H9 (cell line): ENCODE measurements at regions not wholly inside any gene's neighbourhood (a gene's known extent, or its start where the extent isn't known, plus 50 kb on each side); places are given as distances from the start of the nearest gene placed in this dataset.

ENCODE experiments used
- DNase-seq: peaks from one replicate; pipeline ENCODE4 v3.0.0-alpha.2; 2017
- H2AFZ ChIP-seq: one replicate; pipeline ENCODE4 v1.6.1; 2013; ENCODE audit warnings: mild to moderate bottlenecking, low read length, control low read depth, moderate library complexity
- H2AK5ac ChIP-seq: 2 replicates; pipeline ENCODE4 v1.6.1; 2013; ENCODE audit warnings: low read length, control low read depth, mixed read lengths; ENCODE audit not compliant: insufficient read length
- H2BK120ac ChIP-seq: one replicate; pipeline ENCODE4 v1.6.1; 2013; ENCODE audit warnings: low read depth, mild to moderate bottlenecking, low read length, control low read depth, inconsistent platforms; ENCODE audit not compliant: poor library complexity, severe bottlenecking
- H2BK12ac ChIP-seq: 2 replicates; pipeline ENCODE4 v1.6.1; 2013; ENCODE audit warnings: low read length, control low read depth, mixed read lengths, low read depth; ENCODE audit not compliant: insufficient read length
- H2BK15ac ChIP-seq: 2 replicates; pipeline ENCODE4 v1.6.1; 2013; ENCODE audit warnings: low read depth, low read length, control low read depth
- H2BK20ac ChIP-seq: one replicate; pipeline ENCODE4 v1.6.1; 2013; ENCODE audit warnings: low read depth, mild to moderate bottlenecking, low read length, control low read depth, inconsistent platforms; ENCODE audit not compliant: poor library complexity, severe bottlenecking
- H2BK5ac ChIP-seq: 2 replicates; pipeline ENCODE4 v1.6.1; 2013; ENCODE audit warnings: low read length, control low read depth, mixed read lengths; ENCODE audit not compliant: insufficient read length
- H3K14ac ChIP-seq: 2 replicates; pipeline ENCODE4 v1.6.1; 2013; ENCODE audit warnings: low read length, control low read depth; ENCODE audit not compliant: insufficient read depth
- H3K18ac ChIP-seq: 2 replicates; pipeline ENCODE4 v1.6.1; 2013; ENCODE audit warnings: low read depth, mild to moderate bottlenecking, mixed read lengths, low read length, control low read depth; ENCODE audit not compliant: insufficient read length
- H3K23ac ChIP-seq: 2 replicates; pipeline ENCODE4 v1.6.1; 2013; ENCODE audit warnings: low read length, control low read depth, mixed read lengths, low read depth; ENCODE audit not compliant: insufficient read length
- H3K23me2 ChIP-seq: 2 replicates; pipeline ENCODE4 v1.6.1; 2013; ENCODE audit warnings: low read depth, mild to moderate bottlenecking, mixed read lengths, low read length, control low read depth; ENCODE audit not compliant: insufficient read length, poor library complexity, severe bottlenecking
- H3K27ac ChIP-seq: 2 replicates; pipeline ENCODE4 v1.5.1; 2013; ENCODE audit warnings: low read length, control low read depth, mixed read lengths, low read depth; ENCODE audit not compliant: insufficient read length
- H3K27me3 ChIP-seq: 2 replicates; pipeline ENCODE4 v1.6.1; 2013; ENCODE audit warnings: low read length, control low read depth, inconsistent platforms; ENCODE audit not compliant: insufficient read depth
- H3K4ac ChIP-seq: 2 replicates; pipeline ENCODE4 v1.6.1; 2013; ENCODE audit warnings: low read depth, mild to moderate bottlenecking, control low read depth, inconsistent platforms, low read length, moderate library complexity
- H3K4me1 ChIP-seq: 2 replicates; pipeline ENCODE4 v1.6.1; 2013; ENCODE audit warnings: low read length, control low read depth, inconsistent platforms; ENCODE audit not compliant: insufficient read depth
- H3K4me2 ChIP-seq: 2 replicates; pipeline ENCODE4 v1.6.1; 2013; ENCODE audit warnings: low read length, control low read depth, mixed read lengths; ENCODE audit not compliant: insufficient read length, insufficient read depth
- H3K56ac ChIP-seq: 2 replicates; pipeline ENCODE4 v1.6.1; 2013; ENCODE audit warnings: low read depth, mild to moderate bottlenecking, mixed read lengths, low read length, control low read depth; ENCODE audit not compliant: insufficient read length
- H3K79me1 ChIP-seq: 2 replicates; pipeline ENCODE4 v1.6.1; 2013; ENCODE audit warnings: low read depth, mild to moderate bottlenecking, moderate library complexity, low read length, control low read depth, inconsistent platforms; ENCODE audit not compliant: insufficient read depth, poor library complexity, severe bottlenecking
- H3K79me2 ChIP-seq: 2 replicates; pipeline ENCODE4 v1.6.1; 2013; ENCODE audit warnings: low read length, control low read depth, inconsistent platforms; ENCODE audit not compliant: insufficient read depth
- H3K9ac ChIP-seq: 2 replicates; pipeline ENCODE4 v1.6.1; 2013; ENCODE audit warnings: low read length, control low read depth, mixed read lengths; ENCODE audit not compliant: insufficient read length; ENCODE audit errors: extremely low read depth
- H3K9me3 ChIP-seq: one replicate; pipeline ENCODE4 v1.6.1; 2013; ENCODE audit warnings: low read depth, low read length, inconsistent platforms; ENCODE audit not compliant: control insufficient read depth
- H3T11ph ChIP-seq: one replicate; pipeline ENCODE4 v1.6.1; 2013; ENCODE audit warnings: mild to moderate bottlenecking, low read length, control low read depth, inconsistent platforms
- H4K20me1 ChIP-seq: one replicate; pipeline ENCODE4 v1.6.1; 2013; ENCODE audit not compliant: control insufficient read depth, insufficient read length, insufficient read depth
- H4K5ac ChIP-seq: 2 replicates; pipeline ENCODE4 v1.6.1; 2013; ENCODE audit warnings: low read depth, mild to moderate bottlenecking, mixed read lengths, low read length, control low read depth; ENCODE audit not compliant: insufficient read length
- H4K8ac ChIP-seq: replicated peaks from 2 replicates; pipeline ENCODE4 v1.6.1; 2013; ENCODE audit warnings: low read length, control low read depth, mixed read lengths, low read depth; ENCODE audit not compliant: insufficient read length
- H4K91ac ChIP-seq: 2 replicates; pipeline ENCODE4 v1.6.1; 2013; ENCODE audit warnings: low read depth, mild to moderate bottlenecking, moderate library complexity, mixed read lengths, low read length, control low read depth; ENCODE audit not compliant: insufficient read length
- H3K27ac Mint-ChIP-seq, 3 experiments: 2 replicates in 2 of 3; 3 replicates in 1 of 3; pipeline ENCODE4 v1.8.0; 2020 to 2021; ENCODE audit warnings: mixed read lengths in 3 of 3, mild to moderate bottlenecking in 1 of 3, moderate library complexity in 1 of 3
- H3K27me3 Mint-ChIP-seq: 2 replicates; pipeline ENCODE4 v1.8.0; 2021; ENCODE audit warnings: low read depth, mild to moderate bottlenecking, moderate library complexity, mixed read lengths
- H3K36me3 Mint-ChIP-seq, 3 experiments: 2 replicates in 2 of 3; 3 replicates in 1 of 3; pipeline ENCODE4 v1.8.0; 2020 to 2021; ENCODE audit warnings: low read depth in 3 of 3, mixed read lengths in 3 of 3; ENCODE audit not compliant: insufficient read depth in 1 of 3
- H3K4me1 Mint-ChIP-seq, 2 experiments: 2 replicates each; pipeline ENCODE4 v1.8.0; 2020; ENCODE audit warnings: mixed read lengths in 2 of 2
- H3K4me3 Mint-ChIP-seq, 2 experiments: 2 replicates in 1 of 2; 3 replicates in 1 of 2; pipeline ENCODE4 v1.8.0; 2020 to 2021; ENCODE audit warnings: mild to moderate bottlenecking in 2 of 2, mixed read lengths in 2 of 2, moderate library complexity in 1 of 2
- H3K9me3 Mint-ChIP-seq, 2 experiments: 2 replicates in 1 of 2; 3 replicates in 1 of 2; pipeline ENCODE4 v1.8.0; 2020; ENCODE audit warnings: mild to moderate bottlenecking in 2 of 2, mixed read lengths in 2 of 2, moderate library complexity in 1 of 2
- CTCF ChIP-seq: fragments of 200-600 bp; sonication (generic); conservative IDR thresholded peaks from 3 replicates; pipeline ENCODE4 v1.8.0; 2021; ENCODE audit warnings: antibody characterized with exemption, mild to moderate bottlenecking
- WGBS: extraction: QIAGEN DNeasy Blood & Tissue Kit; methylation state at CpG from one replicate; pipeline ENCODE4 v1.1.7; 2013; ENCODE audit warnings: missing lambda C conversion rate, low lambda C conversion rate, mixed read lengths; ENCODE audit not compliant: insufficient read length; ENCODE audit errors: extremely low coverage; 5-methylcytosine and 5-hydroxymethylcytosine counted together

DNA sequence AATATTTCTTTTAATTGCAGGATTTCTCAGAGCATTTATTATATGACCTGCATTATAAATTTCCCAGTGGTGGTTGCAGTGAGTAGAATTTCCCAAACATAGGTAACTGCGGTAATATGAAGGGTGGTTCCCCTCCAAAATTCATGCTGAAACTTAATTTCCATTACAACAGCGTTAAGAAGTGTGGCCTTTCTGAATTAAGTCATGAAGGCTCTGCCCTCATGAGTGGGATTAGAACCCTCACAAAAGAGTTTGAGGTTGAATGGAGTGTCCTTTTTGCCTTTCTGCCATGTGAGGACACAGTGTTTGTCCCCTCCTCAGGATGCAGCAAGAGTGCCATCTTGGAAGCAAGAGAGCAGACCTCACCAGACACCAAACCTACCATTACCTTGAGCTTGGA, 233.6 kb downstream of the KTN1 start:
- Histone ChIP-seq H3K27me3 (no peaks in the 10 kb centered on the region), H3K4me1 (no peaks in the 10 kb centered on the region), H3K27ac (no peak overlapping the region), H3K9ac (no peak overlapping the region), H4K91ac (no peak overlapping the region), H3T11ph (no peak overlapping the region), H2BK20ac (no peak overlapping the region), H3K56ac (no peak overlapping the region), H2BK15ac (no peak overlapping the region), H2BK5ac (no peak overlapping the region), H3K23me2 (no peaks in the 10 kb centered on the region), H2BK120ac (no peak overlapping the region), H2AK5ac (no peak overlapping the region), H4K8ac (no peak overlapping the region), H3K79me1 (no peaks in the 10 kb centered on the region), H3K9me3 (no peaks in the 10 kb centered on the region), H3K14ac (no peak overlapping the region), H4K20me1 (no peaks in the 10 kb centered on the region), H3K4me2 (no peak overlapping the region), H4K5ac (no peak overlapping the region), H2AFZ (no peak overlapping the region), H2BK12ac (no peak overlapping the region), H3K23ac (no peak overlapping the region), H3K18ac (no peak overlapping the region), H3K79me2 (no peaks in the 10 kb centered on the region), H3K4ac (no peak overlapping the region)
- no peaks in the 10 kb centered on the region for H3K4me1 Mint-ChIP-seq
- no peak for DNase-seq
- no peak for TF ChIP-seq CTCF
- peaks cover 18 to 20% of the 10 kb centered on the region in 2 experiments for H3K9me3 Mint-ChIP-seq
- peaks cover 0 to 27% (median 4%) of the 10 kb centered on the region in 3 experiments; a peak in 4 of 7 replicates for H3K36me3 Mint-ChIP-seq
- no peak overlapping the region for H3K27ac Mint-ChIP-seq
- H3K4me3 Mint-ChIP-seq = no peak overlapping the region
- WGBS = no CpG with 5 or more reads among the region's 2 CpGs
- peaks cover 2% of the 10 kb centered on the region; the same call in 1 of the 2 replicates for H3K27me3 Mint-ChIP-seq
